Muscle of leg (tissue), 3 donors: ENCODE measurements at regions not wholly inside any gene's neighbourhood (a gene's known extent, or its start where the extent isn't known, plus 50 kb on each side); places are given as distances from the start of the nearest gene placed in this dataset.

Experiments used
- DNase-seq: peaks from one replicate; pipeline ENCODE4 v3.0.0; 2013
- H3K27ac ChIP-seq: one replicate; pipeline ENCODE4 v1.5.1; 2013; ENCODE audit warnings: mild to moderate bottlenecking, low read length, control low read depth
- H3K27me3 ChIP-seq: one replicate; pipeline ENCODE4 v1.6.1; 2013; ENCODE audit warnings: low read length; ENCODE audit not compliant: control insufficient read depth, insufficient read depth
- H3K36me3 ChIP-seq: one replicate; pipeline ENCODE4 v1.6.1; 2013; ENCODE audit warnings: low read length; ENCODE audit not compliant: control insufficient read depth, insufficient read depth
- H3K4me1 ChIP-seq: one replicate; pipeline ENCODE4 v1.6.1; 2013; ENCODE audit warnings: low read length; ENCODE audit not compliant: control insufficient read depth, insufficient read depth
- H3K4me3 ChIP-seq: one replicate; pipeline ENCODE4 v1.5.1; 2013; ENCODE audit warnings: low read length, control low read depth
- H3K9me3 ChIP-seq: replicated peaks from 2 replicates; pipeline ENCODE4 v1.6.1; 2013; ENCODE audit warnings: low read depth, low read length; ENCODE audit not compliant: control insufficient read depth
- WGBS: methylation state at CpG from one replicate; pipeline ENCODE4 v1.1.5; 2013; ENCODE audit warnings: missing lambda C conversion rate; ENCODE audit not compliant: insufficient coverage; 5-methylcytosine and 5-hydroxymethylcytosine counted together

DNA sequence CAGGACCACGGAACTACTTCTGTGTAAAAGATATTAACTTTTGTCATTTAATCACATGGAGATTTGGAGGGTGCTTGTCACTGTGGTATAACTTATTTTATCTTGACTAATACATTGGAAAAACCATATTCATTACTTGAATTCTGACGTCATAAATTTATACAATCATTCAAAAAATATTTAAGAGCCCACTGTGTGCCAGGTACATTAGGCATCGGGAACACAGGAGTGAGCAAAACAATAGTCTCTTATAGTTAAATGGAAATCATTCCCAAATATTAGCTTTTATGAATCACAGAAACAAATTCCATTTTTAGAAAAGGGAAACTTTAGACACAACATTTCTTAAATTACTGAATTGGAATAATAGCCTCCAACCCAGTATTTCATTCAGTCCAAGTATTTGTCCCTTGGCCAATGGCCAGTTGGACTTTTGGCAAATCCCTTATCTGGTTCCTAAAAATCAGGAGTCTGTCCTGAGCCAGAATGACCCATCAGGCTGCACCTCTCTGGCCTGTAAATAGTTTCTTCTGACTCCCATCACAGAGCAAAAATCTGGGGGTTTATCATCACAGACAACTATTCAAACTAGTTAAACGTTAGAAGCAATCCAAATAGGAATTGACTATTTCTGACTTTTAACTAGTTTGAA is 104.3 kb upstream of the FSTL4 start:
- Histone ChIP-seq H3K4me1 (no peaks in the 10 kb centered on the region), H3K4me3 (no peak overlapping the region), H3K27ac (no peak overlapping the region), H3K27me3 (peaks cover 2% of the 10 kb centered on the region), H3K36me3 (no peaks in the 10 kb centered on the region), H3K9me3 (peaks cover 3% of the 10 kb centered on the region)
- no peak for DNase-seq
- WGBS = no CpG with 5 or more reads among the region's 4 CpGs

DNA sequence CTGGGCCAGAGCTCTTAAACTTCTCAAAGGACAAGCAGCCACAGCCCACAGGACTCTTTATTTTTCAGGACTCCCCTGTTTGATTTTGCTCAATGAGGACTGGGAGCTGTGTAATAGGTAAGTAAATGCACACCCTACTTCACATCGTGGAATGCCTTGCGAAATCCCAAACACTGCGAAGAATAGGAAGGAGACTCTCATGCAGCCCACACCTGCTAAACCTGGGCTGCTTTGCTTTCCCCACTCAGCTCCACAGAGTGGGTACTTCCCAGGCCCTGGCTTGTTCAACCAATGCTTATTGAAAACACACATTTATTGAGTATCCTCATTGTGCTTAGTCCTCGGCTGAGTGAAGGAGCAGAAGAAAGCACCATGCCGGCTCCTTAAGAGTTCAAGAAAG is 103.3 kb upstream of the FSTL4 start:
- WGBS = 84% methylated on average over 4 of the region's 5 CpGs
- no peak overlapping the region for H3K27ac ChIP-seq

GRCh38 chr5:133715216-133715615 is 102.9 kb upstream of the FSTL4 start:
- Histone ChIP-seq H3K4me1 (no peaks in the 10 kb centered on the region), H3K4me3 (no peak overlapping the region), H3K27ac (no peak overlapping the region), H3K9me3 (no peaks in the 10 kb centered on the region), H3K36me3 (no peaks in the 10 kb centered on the region), H3K27me3 (peaks cover 4% of the 10 kb centered on the region)
- no peak for DNase-seq

More for the DNA sequence above, 103.3 kb upstream of the FSTL4 start:
- no peaks in the 10 kb centered on the region for H3K4me1 ChIP-seq
- no peaks in the 10 kb centered on the region for H3K9me3 ChIP-seq
- H3K36me3 ChIP-seq = no peaks in the 10 kb centered on the region
- H3K4me3 ChIP-seq = no peak overlapping the region
- DNase-seq = no peak
- peaks cover 4% of the 10 kb centered on the region for H3K27me3 ChIP-seq

DNA sequence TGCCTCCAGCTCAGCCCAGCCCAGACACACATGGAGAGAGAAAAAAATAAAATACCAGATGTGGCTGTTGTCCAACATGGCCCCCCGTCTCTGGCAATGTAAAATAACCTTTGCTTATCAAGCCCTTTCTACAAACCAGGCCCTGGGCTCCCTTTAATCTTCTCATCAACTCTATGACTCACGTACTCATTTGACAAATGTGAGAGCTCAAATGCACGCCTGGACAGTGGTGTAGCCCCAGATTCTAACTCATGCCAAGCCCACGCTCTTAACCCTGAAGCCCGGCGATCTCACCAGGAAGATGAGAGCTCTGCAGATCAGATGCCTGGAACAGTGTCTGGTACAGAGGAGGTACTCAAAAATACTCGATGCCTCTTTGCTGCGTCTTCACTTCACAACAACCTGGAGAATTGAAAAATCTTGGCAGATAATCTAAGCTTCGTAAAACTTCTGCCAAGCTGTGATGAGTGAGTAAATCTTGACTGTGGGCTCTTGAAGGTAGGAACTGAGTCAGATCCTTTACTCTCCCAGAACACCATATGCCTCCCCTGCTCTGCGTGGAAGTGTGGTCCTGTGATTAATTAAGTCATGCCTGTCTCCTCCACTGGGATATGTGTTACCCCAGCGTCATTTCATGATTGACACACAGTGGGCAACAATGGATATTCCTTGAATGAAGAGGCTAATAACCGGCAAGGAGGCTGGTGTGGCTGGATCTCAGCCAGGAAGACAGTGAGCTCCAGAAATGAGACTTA is 102.0 kb upstream of the FSTL4 start:
- no peaks in the 10 kb centered on the region for H3K9me3 ChIP-seq
- H3K36me3 ChIP-seq = no peaks in the 10 kb centered on the region
- DNase-seq = no peak
- peaks cover 4% of the 10 kb centered on the region for H3K4me1 ChIP-seq
- no peak overlapping the region for H3K27ac ChIP-seq
- peaks cover 4% of the 10 kb centered on the region for H3K27me3 ChIP-seq
- 67% methylated on average over 5 of the region's 12 CpGs for WGBS
- H3K4me3 ChIP-seq = no peak overlapping the region

DNA sequence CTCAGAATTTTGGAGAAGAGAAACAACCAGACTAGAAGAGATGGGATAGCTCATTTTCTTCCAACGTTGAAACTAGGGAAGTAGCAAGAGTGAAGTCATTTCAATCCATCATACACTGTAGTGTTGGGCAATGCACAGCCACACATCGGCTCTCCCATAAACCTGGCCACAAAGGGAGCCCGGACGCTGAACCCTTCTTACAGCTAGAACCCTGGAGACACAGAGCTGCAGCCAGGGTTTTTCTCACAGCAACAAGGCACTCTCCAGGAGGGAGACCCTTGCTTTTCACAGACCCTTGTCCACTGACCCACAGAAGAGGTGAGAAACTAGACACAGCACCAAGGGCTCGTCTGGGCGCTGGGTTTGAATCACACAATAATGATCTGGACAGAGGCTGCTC is 101.4 kb upstream of the FSTL4 start:
- WGBS = no CpG with 5 or more reads among the region's 6 CpGs
- peaks cover 9% of the 10 kb centered on the region for H3K4me1 ChIP-seq
- no peaks in the 10 kb centered on the region for H3K9me3 ChIP-seq

GRCh38 chr5:133713209-133713608 is 100.9 kb upstream of the FSTL4 start:
- Histone ChIP-seq H3K4me3 (no peak overlapping the region), H3K4me1 (peaks cover 15% of the 10 kb centered on the region), H3K36me3 (no peaks in the 10 kb centered on the region), H3K9me3 (no peaks in the 10 kb centered on the region), H3K27ac (no peak overlapping the region), H3K27me3 (peaks cover 4% of the 10 kb centered on the region)
- no peak for DNase-seq

More for the DNA sequence above, 101.4 kb upstream of the FSTL4 start:
- no peak for DNase-seq
- H3K27me3 ChIP-seq = peaks cover 4% of the 10 kb centered on the region
- H3K27ac ChIP-seq = no peak overlapping the region
- no peaks in the 10 kb centered on the region for H3K36me3 ChIP-seq
- H3K4me3 ChIP-seq = no peak overlapping the region

DNA sequence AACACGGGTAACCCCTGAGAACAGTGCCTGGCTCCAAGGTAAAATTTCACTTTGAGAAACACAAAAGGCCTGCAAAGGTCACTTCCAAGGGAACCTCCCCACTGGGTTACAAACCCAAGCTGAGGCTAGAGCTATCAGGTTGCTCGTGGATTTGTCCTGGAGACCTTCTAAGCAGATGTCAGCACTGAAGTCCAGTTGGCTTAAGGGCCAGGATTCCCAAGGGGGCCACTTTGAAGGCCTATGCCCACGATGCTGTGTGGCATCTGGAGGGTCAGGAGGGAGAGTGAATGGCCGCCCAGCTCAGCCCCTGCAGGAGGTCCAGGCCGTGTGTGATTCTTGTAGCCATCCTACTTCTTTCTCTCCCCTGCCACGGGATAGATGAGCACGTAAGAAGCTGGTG is 100.2 kb upstream of the FSTL4 start:
- no peak overlapping the region for H3K4me3 ChIP-seq
- peaks cover 18% of the 10 kb centered on the region for H3K4me1 ChIP-seq
- no peaks in the 10 kb centered on the region for H3K9me3 ChIP-seq
- peaks cover 4% of the 10 kb centered on the region for H3K27me3 ChIP-seq
- no peaks in the 10 kb centered on the region for H3K36me3 ChIP-seq
- no peak for DNase-seq
- no CpG with 5 or more reads among the region's 7 CpGs for WGBS
- H3K27ac ChIP-seq = no peak overlapping the region

DNA sequence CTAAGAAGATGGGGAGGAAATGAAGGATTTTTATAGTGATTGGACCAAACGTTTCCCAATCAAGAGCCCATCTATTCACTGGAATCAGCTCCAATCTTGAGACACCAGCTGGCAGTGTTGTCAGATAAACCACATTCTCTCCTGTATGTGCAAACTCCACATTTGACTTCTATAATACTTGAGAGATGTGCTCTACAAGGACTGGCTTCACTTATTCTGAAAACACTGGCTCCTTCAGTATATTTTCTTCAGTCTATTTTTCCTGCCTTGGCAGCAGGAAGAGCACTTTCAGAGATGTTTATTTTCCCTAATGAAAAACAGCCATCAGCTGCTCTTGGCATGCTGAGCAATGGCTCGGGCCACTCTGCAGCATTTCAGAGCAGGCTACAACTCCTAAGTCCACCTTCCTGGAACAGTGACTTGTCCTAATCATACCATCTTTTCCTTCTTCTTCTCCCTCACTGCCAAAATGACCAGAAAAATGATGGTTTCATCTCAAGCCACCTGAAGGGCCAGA is 96.9 kb upstream of the FSTL4 start:
- Histone ChIP-seq H3K27ac (no peak overlapping the region), H3K27me3 (peaks cover 4% of the 10 kb centered on the region), H3K36me3 (no peaks in the 10 kb centered on the region), H3K4me1 (peaks cover 21% of the 10 kb centered on the region), H3K9me3 (no peaks in the 10 kb centered on the region), H3K4me3 (no peak overlapping the region)
- WGBS = 14% methylated on average over 1 of the region's 2 CpGs
- DNase-seq = peak; percentile 86

DNA sequence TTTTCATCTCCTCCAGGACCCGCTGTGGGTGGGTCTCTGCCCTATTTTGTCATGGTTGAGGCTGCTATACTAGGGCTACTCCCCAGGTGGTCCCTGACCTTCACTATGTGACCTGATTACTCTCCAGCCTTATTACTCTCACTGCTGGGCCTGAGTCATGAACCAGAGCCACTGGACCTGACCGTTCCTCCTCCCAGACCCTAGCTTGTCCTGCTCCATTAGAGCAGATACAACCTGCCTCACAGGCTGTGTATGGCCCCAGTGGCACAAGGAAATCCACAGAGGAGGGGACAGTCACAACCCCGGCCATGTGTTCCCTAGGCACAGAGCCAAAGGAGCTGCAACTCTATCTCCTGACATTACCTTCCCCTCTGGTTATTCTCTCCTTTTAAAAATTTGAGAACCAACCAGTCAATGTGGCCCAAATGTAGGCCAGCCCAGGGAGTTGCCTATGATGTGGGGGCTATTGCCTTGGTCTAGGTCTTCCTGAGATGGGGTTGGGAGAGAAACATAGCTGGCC is 96.0 kb upstream of the FSTL4 start:
- Histone ChIP-seq H3K27ac (no peak overlapping the region), H3K4me1 (peaks cover 21% of the 10 kb centered on the region), H3K9me3 (no peaks in the 10 kb centered on the region), H3K27me3 (peaks cover 4% of the 10 kb centered on the region), H3K36me3 (no peaks in the 10 kb centered on the region), H3K4me3 (no peak overlapping the region)
- DNase-seq = peak; percentile 10
- 70% methylated on average over 1 of the region's 3 CpGs for WGBS

DNA sequence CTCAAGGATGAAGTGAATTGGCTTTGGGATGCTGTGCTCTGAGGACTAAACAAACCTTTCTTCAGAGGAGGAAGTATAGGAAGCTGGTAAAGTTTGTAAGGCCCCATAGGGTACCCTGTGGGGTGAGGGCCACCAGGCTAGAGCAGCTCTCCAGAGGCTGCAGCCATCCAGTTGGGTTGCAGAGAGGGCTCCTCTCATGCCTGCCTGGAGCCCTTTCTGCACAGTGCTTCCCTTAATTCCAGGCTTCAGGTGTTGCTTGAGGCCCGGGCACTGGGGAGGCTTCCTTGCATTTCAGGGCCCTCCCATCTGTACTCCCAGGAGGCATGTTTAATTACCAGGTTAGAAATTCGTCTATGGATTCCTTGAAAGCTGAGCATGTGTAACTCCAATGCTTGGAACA is 95.3 kb upstream of the FSTL4 start:
- no peak for DNase-seq
- H3K36me3 ChIP-seq = no peaks in the 10 kb centered on the region
- H3K9me3 ChIP-seq = no peaks in the 10 kb centered on the region
- WGBS = 13% methylated on average over 2 of the region's 2 CpGs
- peaks cover 2% of the 10 kb centered on the region for H3K27me3 ChIP-seq
- H3K27ac ChIP-seq = no peak overlapping the region
- peaks cover 21% of the 10 kb centered on the region for H3K4me1 ChIP-seq
- no peak overlapping the region for H3K4me3 ChIP-seq
